Middle frontal gyrus (tissue), 1 donor: ENCODE measurements at regions not wholly inside any gene's neighbourhood (a gene's known extent, or its start where the extent isn't known, plus 50 kb on each side); places are given as distances from the start of the nearest gene placed in this dataset.
A peak's percentile ranks its signal among the peaks of the same experiment; 100 is the strongest.

Experiments
- DNase-seq: peaks from one replicate; pipeline ENCODE4 v3.0.0-alpha.2; 2015; ENCODE audit warnings: low spot score; ENCODE audit errors: extremely low spot score

- DNase-seq, result no peak
These were observed 499.2 kb downstream of the PLPP3 start for GRCh38 chr1:56080123-56080522.

DNA sequence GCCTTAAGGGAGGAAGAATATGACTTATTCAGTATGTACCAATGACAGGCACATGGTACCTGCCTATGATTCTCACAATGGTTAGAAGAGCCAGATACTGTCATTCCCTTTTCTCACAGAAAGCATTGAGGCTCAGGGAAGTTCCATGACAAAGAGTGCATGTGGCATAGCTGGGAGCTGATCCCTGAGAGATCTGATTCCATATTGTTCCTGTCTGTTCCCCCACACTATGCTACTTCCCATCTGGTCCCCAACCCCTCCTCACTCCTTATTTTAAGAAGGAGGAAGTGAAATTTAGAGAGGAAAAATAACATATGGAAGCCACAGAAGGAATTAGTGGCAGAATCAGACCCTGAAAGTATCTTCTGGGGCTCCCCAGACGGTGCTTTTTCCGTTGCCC is 500.0 kb downstream of the PLPP3 start:
- no peak for DNase-seq

- no peak for DNase-seq
These were observed 502.2 kb downstream of the PLPP3 start for GRCh38 chr1:56077206-56077605.

DNA sequence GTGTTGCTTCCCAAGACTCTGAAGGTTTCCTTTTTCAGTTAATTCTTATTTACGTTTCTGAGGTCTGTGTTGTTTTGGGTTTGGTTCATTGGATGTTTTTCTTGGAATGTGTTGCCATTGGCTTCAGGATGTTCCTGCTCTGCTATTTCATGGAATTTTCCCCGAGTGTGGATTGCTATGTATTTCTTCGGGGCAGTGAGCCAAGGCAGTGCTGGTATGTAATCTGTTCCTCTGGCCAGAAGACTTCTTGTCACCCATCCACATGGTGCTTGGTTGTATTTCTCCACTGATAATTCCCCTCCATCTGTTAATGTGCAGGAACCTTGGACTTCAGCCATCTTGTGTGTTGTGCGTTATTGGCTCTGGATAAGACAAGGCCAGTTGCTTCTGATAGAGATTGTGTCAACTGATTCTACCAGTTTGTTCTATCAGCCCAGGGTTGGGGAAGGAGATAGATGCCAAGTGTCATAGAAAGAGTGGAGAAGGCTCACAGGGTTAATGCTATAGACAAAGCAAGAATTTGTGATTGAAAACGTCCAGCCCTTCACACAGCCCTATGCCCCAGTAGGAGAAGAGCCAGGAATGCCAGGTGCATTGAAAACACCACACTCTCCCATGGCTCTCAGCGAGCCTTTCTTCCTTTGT is 505.2 kb downstream of the PLPP3 start:
- no peak for DNase-seq

GRCh38 chr1:56073614-56074006 is 505.8 kb downstream of the PLPP3 start:
- no peak for DNase-seq

DNA sequence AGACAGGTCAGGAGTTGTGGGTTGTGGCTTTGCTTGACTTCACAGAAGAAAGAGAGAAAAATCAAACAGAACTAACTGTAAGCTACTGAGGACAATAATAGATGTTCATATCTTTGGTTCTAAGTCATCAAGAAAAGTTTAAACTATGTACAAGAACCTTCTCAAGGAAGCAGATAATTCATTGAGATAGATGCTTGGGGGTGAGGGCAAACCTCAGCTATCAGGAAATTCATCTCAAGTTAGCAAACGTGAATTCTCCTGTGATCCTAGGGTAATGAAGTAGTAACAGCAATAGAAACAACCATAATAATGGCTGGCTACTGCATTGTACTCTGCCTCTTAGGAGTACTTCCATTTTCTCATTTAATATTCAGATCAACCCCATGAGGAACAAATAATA is 506.2 kb downstream of the PLPP3 start:
- no peak for DNase-seq

DNA sequence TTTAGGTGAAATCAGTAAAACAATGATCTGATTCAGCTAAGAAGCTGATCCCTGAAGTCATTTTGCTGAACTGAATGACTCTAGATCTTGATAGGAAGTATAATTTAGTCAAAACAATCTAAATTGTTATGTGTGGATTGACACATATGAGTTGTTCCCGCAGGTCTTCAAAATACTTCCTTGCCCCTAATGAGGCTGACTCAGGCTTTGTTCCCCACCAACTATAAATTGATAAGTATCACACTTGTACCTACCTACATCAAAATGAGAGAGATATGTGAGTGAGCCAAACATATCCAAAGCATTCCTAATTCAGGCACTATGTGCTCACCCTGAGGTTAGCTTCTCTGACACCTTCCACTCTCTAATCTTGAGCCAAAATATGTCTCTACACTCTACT is 507.1 kb downstream of the PLPP3 start:
- no peak for DNase-seq

- no peak for DNase-seq
These were observed 508.0 kb downstream of the PLPP3 start for GRCh38 chr1:56071351-56071750.

DNA sequence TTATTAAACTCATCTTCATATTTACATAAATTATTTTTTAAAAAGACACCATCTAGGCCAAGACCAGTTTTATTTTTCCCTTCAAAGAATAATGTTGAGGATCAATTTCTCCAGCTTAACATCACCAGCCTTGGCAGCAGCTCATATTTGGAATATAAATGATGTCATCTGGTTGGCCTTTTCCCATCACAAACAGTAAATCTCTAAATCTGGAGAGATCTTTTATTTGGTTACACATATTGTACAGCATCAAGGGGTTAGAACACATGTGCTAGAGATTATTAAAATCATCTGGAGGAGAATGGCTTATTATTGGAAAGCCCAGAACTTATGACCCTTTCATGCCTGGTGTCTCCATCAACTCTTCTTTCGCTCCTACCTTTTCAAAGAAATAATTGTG is 508.8 kb downstream of the PLPP3 start:
- no peak for DNase-seq

- no peak for DNase-seq
These were observed 509.5 kb downstream of the PLPP3 start for GRCh38 chr1:56069824-56070223.

- DNase-seq, result no peak
These were observed 510.5 kb downstream of the PLPP3 start for GRCh38 chr1:56068908-56069307.

GRCh38 chr1:56068210-56068609 is 511.2 kb downstream of the PLPP3 start:
- no peak for DNase-seq

- no peak for DNase-seq
These were observed 513.6 kb downstream of the PLPP3 start for GRCh38 chr1:56065729-56066128.

DNA sequence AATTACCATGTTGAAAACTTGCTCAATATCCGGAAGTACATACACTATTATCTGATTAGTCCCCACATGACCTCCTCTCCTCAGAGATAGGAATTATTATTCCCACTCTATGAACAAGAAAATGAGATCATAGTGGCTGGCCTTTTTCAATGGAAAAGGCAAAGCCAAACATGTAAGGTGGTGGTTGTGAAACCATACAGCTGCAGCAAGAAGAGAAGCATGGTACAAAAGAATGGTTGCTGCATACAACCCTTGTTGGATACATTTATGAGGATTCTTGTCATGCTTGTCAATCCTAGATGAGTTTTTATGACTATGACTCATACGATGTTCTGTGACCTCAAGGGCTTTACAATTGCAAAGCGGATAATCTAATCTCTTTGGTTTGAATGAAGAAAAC is 514.7 kb downstream of the PLPP3 start:
- no peak for DNase-seq

DNA sequence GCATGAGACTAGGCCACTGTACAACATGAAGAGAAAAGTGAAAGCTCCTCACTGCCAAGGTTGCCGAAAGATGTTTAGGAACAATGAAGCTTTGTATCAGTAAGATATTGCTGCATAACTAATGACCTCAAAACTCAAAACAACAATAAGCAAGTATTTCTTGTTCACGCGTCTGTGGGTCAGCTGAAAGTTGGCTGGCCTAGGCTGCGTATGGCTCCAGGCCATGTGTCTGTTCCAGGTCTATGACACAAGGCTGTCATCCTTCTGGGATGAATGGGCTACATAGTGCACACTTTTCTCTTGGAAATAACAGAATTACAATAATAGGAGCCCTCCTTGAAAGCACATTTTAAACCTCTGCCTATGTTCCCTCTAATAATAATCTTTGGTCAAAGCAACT is 515.9 kb downstream of the PLPP3 start:
- peak; percentile 27 for DNase-seq

- DNase-seq, result no peak
These were observed 516.7 kb downstream of the PLPP3 start for GRCh38 chr1:56062625-56063024.

- no peak for DNase-seq
These were observed 517.5 kb downstream of the PLPP3 start for GRCh38 chr1:56061824-56062223.

DNA sequence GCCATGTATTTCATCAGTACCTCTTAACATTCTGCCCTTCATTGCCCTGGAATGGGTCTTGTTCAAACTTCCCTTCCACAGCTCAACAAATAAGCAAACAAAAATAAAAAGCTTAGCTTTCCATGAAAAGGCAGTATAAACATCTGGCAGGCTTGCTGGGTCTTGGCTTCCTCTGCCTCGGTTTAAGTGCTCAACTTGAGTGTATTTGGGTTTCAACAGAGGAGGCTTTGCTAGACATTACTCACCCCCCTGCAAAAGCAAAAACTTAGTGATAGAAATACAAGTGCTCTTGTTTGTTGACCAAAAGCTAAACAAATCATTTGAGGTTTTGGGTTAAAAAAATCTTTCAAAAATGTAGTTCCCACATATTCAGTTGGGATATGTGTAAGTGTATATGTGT is 518.5 kb downstream of the PLPP3 start:
- DNase-seq, result no peak

DNA sequence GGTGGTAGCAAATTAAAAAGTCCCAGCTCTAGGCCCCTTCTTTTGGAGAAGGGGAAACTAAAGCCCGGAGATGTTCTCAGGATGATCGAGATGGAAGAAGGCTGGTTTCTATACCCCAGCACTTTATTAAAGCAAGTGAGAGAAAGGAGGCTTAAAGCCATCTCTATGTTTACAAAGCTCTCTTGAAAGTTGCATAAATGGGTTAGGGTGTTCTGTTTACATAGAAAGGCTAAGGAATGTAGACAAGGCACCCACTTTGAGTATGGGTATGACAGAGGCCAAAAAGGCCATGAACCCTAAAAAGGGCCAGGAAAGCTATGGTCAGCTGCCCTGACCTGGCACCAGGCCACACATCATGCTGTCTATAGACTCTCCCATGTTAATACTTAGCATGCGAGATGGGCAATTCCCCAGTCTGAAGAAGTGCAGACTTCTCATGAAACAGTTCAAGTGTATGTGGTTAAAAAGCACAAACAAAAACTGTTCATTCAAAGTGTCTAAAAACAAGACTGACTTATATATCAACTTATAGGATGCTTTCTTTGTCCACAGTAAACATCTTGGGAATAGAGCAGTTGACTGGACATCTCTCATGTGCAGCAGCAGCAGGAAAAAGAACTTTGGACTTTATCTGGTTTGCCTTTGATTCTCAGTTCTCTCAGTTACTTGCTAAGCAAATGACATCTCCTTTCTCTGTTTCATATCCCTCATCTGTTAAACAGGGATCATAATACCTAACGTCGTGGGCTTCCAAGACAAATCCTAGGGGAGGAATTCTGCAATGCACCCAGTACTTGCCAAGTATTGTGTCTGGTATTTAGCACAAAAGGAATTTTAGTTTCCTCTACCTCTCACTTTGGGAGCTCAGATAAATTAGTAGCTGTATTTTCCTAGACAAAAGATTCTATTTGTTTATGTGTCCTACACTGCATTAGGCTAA is 521.6 kb downstream of the PLPP3 start:
- no peak for DNase-seq

- no peak for DNase-seq
These were observed 522.7 kb downstream of the PLPP3 start for GRCh38 chr1:56056438-56057287.

DNA sequence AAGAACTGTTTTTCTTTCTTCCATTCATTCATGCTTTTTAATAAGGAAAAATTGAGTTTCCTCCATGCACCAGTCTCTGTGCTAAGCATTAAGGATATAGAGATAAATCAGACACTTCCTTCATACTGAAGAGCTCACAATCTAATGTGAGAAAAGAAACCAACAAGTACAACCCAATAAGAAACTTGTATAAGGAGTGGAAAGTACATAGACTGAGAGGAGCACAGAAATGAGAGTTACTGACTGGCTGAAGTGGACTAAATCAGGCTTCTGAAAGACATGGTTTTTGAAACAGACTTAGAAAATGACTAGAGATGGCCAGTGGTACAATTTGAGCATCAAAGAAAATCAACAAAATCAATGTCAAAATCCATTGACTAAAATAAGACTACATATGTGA is 524.4 kb downstream of the PLPP3 start:
- DNase-seq, result no peak

- no peak for DNase-seq
These were observed 527.3 kb downstream of the PLPP3 start for GRCh38 chr1:56052041-56052440.
